Breast epithelium (tissue), 4 donors: ENCODE measurements at regions not wholly inside any gene's neighbourhood (a gene's known extent, or its start where the extent isn't known, plus 50 kb on each side); places are given as distances from the start of the nearest gene placed in this dataset.

Experiments used
- DNase-seq, 2 donors: peaks; one replicate each; pipeline ENCODE4 v3.0.0-alpha.2; 2019; ENCODE audit warnings: low spot score in 2 of 2
- H3K27ac ChIP-seq, 2 donors: fragments of 200-600 bp; sonication (generic) in 1 of 2; one replicate each; pipeline ENCODE4 v1.5.1; 2016 to 2019; ENCODE audit warnings: mild to moderate bottlenecking in 1 of 2
- H3K27me3 ChIP-seq, 2 donors: fragments of 200-600 bp; sonication (generic) in 1 of 2; one replicate each; pipeline versions ENCODE4 v1.5.1 to v1.6.0; 2017 to 2019; ENCODE audit warnings: control low read depth in 1 of 2, mild to moderate bottlenecking in 1 of 2
- H3K36me3 ChIP-seq: fragments of 200-600 bp; one replicate; pipeline ENCODE4 v1.5.1; 2019
- H3K4me1 ChIP-seq, 2 donors: fragments of 200-600 bp; sonication (generic); one replicate each; pipeline ENCODE4 v1.5.1; 2016 to 2019; ENCODE audit warnings: control low read depth in 1 of 2
- H3K4me3 ChIP-seq, 3 donors: fragments of 200-600 bp; sonication (generic); 1 replicate in 2 of 3; 2 replicates in 1 of 3; pipeline ENCODE4 v1.5.1; 2016 to 2019; ENCODE audit warnings: mild to moderate bottlenecking in 3 of 3, moderate library complexity in 2 of 3
- H3K9me3 ChIP-seq, 2 donors: fragments of 200-600 bp; sonication (generic) in 1 of 2; one replicate each; pipeline ENCODE4 v1.5.1; 2016 to 2019; ENCODE audit warnings: control low read depth in 1 of 2
- CTCF ChIP-seq, 3 donors: fragments of 450-650 bp; IDR thresholded peaks; one replicate each; pipeline ENCODE4 v1.5.1; 2016 to 2017; ENCODE audit warnings: antibody characterized with exemption in 3 of 3, mild to moderate bottlenecking in 3 of 3, moderate library complexity in 3 of 3
- POLR2A ChIP-seq: fragments of 450-650 bp; IDR thresholded peaks from one replicate; pipeline ENCODE4 v1.6.1; 2016; ENCODE audit warnings: antibody characterized with exemption, mild to moderate bottlenecking, moderate library complexity
- POLR2AphosphoS5 ChIP-seq, 3 donors: sonication (generic); formaldehyde crosslinking; IDR thresholded peaks; one replicate each; pipeline ENCODE4 v1.6.1; 2017; ENCODE audit warnings: antibody characterized with exemption in 3 of 3
- intact Hi-C: fragments of 100-400 bp; cut with DNase I; formaldehyde crosslinking; loops from one replicate; pipeline ENCODE4 v1.15.1; 2023; ENCODE audit warnings: low total_unique reads

- H3K4me3 ChIP-seq = no peak overlapping the region
- no peaks in the 10 kb centered on the region for H3K9me3 ChIP-seq
- DNase-seq = no peak
- no peaks in the 10 kb centered on the region for H3K27me3 ChIP-seq
- H3K36me3 ChIP-seq = no peaks in the 10 kb centered on the region
- intact Hi-C loops = no loop called here
- H3K27ac ChIP-seq = no peak overlapping the region
- TF ChIP-seq CTCF (IDR thresholded peaks at IDR 0.05) (no peak), POLR2A (no peak), POLR2AphosphoS5 (IDR thresholded peaks at IDR 0.05) (no peak)
- peaks cover 0 to 9% of the 10 kb centered on the region in 2 donors for H3K4me1 ChIP-seq
These were observed 220.7 kb upstream of the SESN3 start for GRCh38 chr11:95451682-95452081.

GRCh38 chr11:95451261-95451660 lies 220.3 kb upstream of the SESN3 start:
- H3K27ac ChIP-seq = peak overlapping the region in 1 of 2 donors; percentile 72
- no peaks in the 10 kb centered on the region for H3K9me3 ChIP-seq
- H3K4me1 ChIP-seq = peaks cover 0 to 9% of the 10 kb centered on the region in 2 donors
- TF ChIP-seq CTCF (IDR thresholded peaks at IDR 0.05) (no peak), POLR2A (no peak), POLR2AphosphoS5 (IDR thresholded peaks at IDR 0.05) (no peak)
- H3K36me3 ChIP-seq = no peaks in the 10 kb centered on the region
- intact Hi-C loops = no loop called here
- no peak for DNase-seq
- no peaks in the 10 kb centered on the region for H3K27me3 ChIP-seq
- H3K4me3 ChIP-seq = no peak overlapping the region

- intact Hi-C loops = no loop called here
- Histone ChIP-seq H3K27ac (peak overlapping the region in 1 of 2 donors; percentile 72), H3K36me3 (no peaks in the 10 kb centered on the region), H3K9me3 (no peaks in the 10 kb centered on the region), H3K4me3 (no peak overlapping the region), H3K27me3 (no peaks in the 10 kb centered on the region), H3K4me1 (peaks cover 0 to 9% of the 10 kb centered on the region in 2 donors)
- DNase-seq = no peak
- TF ChIP-seq POLR2A (no peak), CTCF (IDR thresholded peaks at IDR 0.05) (no peak), POLR2AphosphoS5 (IDR thresholded peaks at IDR 0.05) (no peak)
These were observed 219.6 kb upstream of the SESN3 start for GRCh38 chr11:95450547-95451123.

GRCh38 chr11:95445746-95446333 lies 214.8 kb upstream of the SESN3 start:
- TF ChIP-seq POLR2AphosphoS5 (IDR thresholded peaks at IDR 0.05) (no peak), CTCF (IDR thresholded peaks at IDR 0.05) (peak in 1 of 3 donors; percentile 16)
- Histone ChIP-seq H3K27me3 (no peaks in the 10 kb centered on the region), H3K27ac (peak overlapping the region; percentile 2 to 14), H3K4me1 (no peaks in the 10 kb centered on the region), H3K9me3 (no peaks in the 10 kb centered on the region), H3K36me3 (no peaks in the 10 kb centered on the region), H3K4me3 (no peak overlapping the region)
- intact Hi-C loops = no loop called here
- DNase-seq = peak in 1 of 2 donors; percentile 30

- DNase-seq = no peak
- Histone ChIP-seq H3K36me3 (no peaks in the 10 kb centered on the region), H3K4me3 (no peak overlapping the region), H3K27ac (peak overlapping the region; percentile 41 to 55), H3K9me3 (no peaks in the 10 kb centered on the region), H3K4me1 (no peaks in the 10 kb centered on the region), H3K27me3 (no peaks in the 10 kb centered on the region)
- intact Hi-C loops = no loop called here
- TF ChIP-seq POLR2A (no peak), POLR2AphosphoS5 (IDR thresholded peaks at IDR 0.05) (no peak), CTCF (IDR thresholded peaks at IDR 0.05) (no peak)
These were observed 213.6 kb upstream of the SESN3 start for GRCh38 chr11:95444309-95445241.
